ENCODE measurements at regions not wholly inside any gene's neighbourhood (a gene's known extent, or its start where the extent isn't known, plus 50 kb on each side); places are given as distances from the start of the nearest gene placed in this dataset.

- intact Hi-C loops (cut with DNase I; ENCODE audit: low total_unique reads), result no loop called here
- H3K36me3 ChIP-seq, result no peaks in the 10 kb centered on the region
- no peak for DNase-seq
These were observed 166.3 kb upstream of the TNP1 start for GRCh38 chr2:217026161-217026560.

GRCh38 chr2:217023611-217024010 lies 163.7 kb upstream of the TNP1 start:
- Histone ChIP-seq H3K27me3 (no peaks in the 10 kb centered on the region), H3K9me3 (no peaks in the 10 kb centered on the region), H3K36me3 (no peaks in the 10 kb centered on the region), H3K4me1 (no peaks in the 10 kb centered on the region), H3K27ac (no peak overlapping the region), H3K4me3 (no peak overlapping the region)
- intact Hi-C loops (cut with DNase I; ENCODE audit: low total_unique reads), result no loop called here
- TF ChIP-seq POLR2A (IDR thresholded peaks at IDR 0.05) (no peak), CTCF (IDR thresholded peaks at IDR 0.05) (no peak)
- DNase-seq, result no peak

More at GRCh38 chr2:217026161-217026560, 166.3 kb upstream of the TNP1 start:
- no peaks in the 10 kb centered on the region for H3K27me3 ChIP-seq
- no peak overlapping the region for H3K27ac ChIP-seq
- no peak overlapping the region for H3K4me3 ChIP-seq
- no peaks in the 10 kb centered on the region for H3K9me3 ChIP-seq
- no peak for TF ChIP-seq CTCF (IDR thresholded peaks at IDR 0.05)
- TF ChIP-seq POLR2A (IDR thresholded peaks at IDR 0.05), result no peak
- no peaks in the 10 kb centered on the region for H3K4me1 ChIP-seq

- Histone ChIP-seq H3K9me3 (no peaks in the 10 kb centered on the region), H3K4me3 (no peak overlapping the region), H3K36me3 (no peaks in the 10 kb centered on the region), H3K4me1 (no peaks in the 10 kb centered on the region), H3K27ac (peak overlapping the region; percentile 46 to 64), H3K27me3 (no peaks in the 10 kb centered on the region)
- DNase-seq, result peak in 1 of 2 donors; percentile 29
- intact Hi-C loops (cut with DNase I; ENCODE audit: low total_unique reads), result no loop called here
- TF ChIP-seq CTCF (IDR thresholded peaks at IDR 0.05) (no peak), POLR2A (IDR thresholded peaks at IDR 0.05) (no peak)
These were observed 157.8 kb upstream of the TNP1 start for GRCh38 chr2:217017456-217018252.

- intact Hi-C loops (cut with DNase I; ENCODE audit: low total_unique reads), result no loop called here
- Histone ChIP-seq H3K4me3 (no peak overlapping the region), H3K27me3 (no peaks in the 10 kb centered on the region), H3K27ac (peak overlapping the region; percentile 46 to 64), H3K4me1 (no peaks in the 10 kb centered on the region), H3K36me3 (no peaks in the 10 kb centered on the region), H3K9me3 (no peaks in the 10 kb centered on the region)
- TF ChIP-seq POLR2A (IDR thresholded peaks at IDR 0.05) (no peak), CTCF (IDR thresholded peaks at IDR 0.05) (no peak)
- peak; percentile 29 to 57 for DNase-seq
These were observed 157.0 kb upstream of the TNP1 start for GRCh38 chr2:217016796-217017419.

All from uterus (tissue), 3 donors.